GM19463 (cell line): ENCODE measurements at regions not wholly inside any gene's neighbourhood (a gene's known extent, or its start where the extent isn't known, plus 50 kb on each side); places are given as distances from the start of the nearest gene placed in this dataset.
"Not testable (repeated sequence)": the region's sequence is repeated elsewhere in the genome, so short reads cannot be mapped to it uniquely, and the experiment has no call there.

Experiments
- ATAC-seq: cut with Tn5 transposase; IDR thresholded peaks from one replicate; pipeline ENCODE4 v1.9.1; 2021; ENCODE audit warnings: mild to moderate bottlenecking, moderate library complexity; ENCODE audit not compliant: unreplicated experiment

GRCh38 chr6:141123497-141123896 is 1009.2 kb upstream of the GJE1 start:
- peak; percentile 24 for ATAC-seq

- ATAC-seq, result peak; percentile 57
Observed at GRCh38 chr6:141123049-141123448, 1009.7 kb upstream of the GJE1 start.

GRCh38 chr6:141118991-141119390 is 1013.7 kb upstream of the GJE1 start:
- ATAC-seq, result no peak

- no peak for ATAC-seq
Observed at GRCh38 chr6:141117874-141118273, 1014.9 kb upstream of the GJE1 start.

GRCh38 chr6:141110481-141110880 is 1022.2 kb upstream of the GJE1 start:
- ATAC-seq, result no peak

DNA sequence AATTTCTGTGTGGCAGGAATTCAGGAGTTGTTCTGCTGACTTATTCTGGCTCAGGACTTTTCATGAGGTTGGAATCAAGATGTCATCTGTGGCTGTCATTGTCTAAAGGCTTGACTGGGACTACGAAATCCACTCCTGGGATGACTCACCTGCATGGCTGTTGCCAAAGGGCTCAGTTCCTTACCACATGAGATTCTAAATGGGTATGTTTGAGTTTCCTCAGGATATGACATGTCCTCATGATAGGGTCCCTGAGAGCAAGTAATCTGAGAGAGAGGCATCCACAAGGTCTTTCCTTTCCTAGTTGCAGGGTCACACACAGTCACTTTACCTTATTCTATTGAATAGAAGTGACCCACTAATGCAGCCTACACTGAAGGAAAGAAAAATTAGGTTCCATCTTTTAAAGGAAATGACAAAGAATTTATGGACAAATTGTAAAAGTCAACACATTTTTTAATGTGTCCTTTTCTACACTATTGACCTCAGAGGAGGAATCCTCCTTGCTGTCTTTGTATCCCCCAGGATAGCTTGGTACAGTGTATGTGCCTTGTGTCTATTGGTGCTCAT is 1025.0 kb upstream of the GJE1 start:
- peak; percentile 62 for ATAC-seq

GRCh38 chr6:141105481-141105880 is 1027.2 kb upstream of the GJE1 start:
- ATAC-seq, result no peak

- ATAC-seq, result no peak
Observed at GRCh38 chr6:141103246-141103645, 1029.5 kb upstream of the GJE1 start.

DNA sequence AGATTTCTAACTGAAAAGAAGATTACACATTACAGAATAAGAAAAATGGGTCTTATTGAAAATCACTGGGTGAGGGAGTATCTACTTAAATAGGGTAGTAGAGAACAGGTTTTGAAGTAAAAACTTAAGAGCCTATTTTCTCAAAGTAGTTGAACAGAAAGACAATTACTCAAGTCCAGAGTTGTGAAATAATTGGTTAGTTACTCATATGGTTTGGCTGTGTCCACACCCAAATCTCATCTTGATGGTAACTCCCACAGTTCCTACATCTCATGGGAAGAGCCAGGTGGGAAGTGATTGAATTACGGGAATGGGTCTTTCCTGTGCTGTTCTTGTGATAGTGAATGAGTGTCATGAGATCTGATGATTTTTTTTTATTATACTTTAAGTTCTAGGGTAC is 1035.3 kb upstream of the GJE1 start:
- no peak for ATAC-seq

GRCh38 chr6:141095308-141095707 is 1037.4 kb upstream of the GJE1 start:
- no peak for ATAC-seq

DNA sequence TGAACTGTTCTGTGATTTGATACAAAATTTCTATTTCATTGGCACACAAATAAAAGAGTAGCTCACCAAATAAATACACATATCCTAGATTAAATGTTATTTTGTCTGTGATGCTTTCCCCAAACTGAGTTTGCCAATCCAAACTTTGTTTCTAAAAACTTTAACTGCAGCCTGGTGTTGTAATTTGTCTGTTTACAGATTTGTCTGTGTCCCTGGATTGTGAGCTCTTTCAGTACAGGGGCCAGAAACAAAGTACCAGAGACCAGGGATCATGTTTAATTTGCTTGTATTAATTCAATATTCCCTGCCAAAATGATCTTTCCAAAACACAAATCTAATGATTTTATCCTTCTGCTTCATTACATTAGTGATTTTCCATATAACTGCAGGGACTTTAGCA is 1044.6 kb upstream of the GJE1 start:
- ATAC-seq, result no peak

DNA sequence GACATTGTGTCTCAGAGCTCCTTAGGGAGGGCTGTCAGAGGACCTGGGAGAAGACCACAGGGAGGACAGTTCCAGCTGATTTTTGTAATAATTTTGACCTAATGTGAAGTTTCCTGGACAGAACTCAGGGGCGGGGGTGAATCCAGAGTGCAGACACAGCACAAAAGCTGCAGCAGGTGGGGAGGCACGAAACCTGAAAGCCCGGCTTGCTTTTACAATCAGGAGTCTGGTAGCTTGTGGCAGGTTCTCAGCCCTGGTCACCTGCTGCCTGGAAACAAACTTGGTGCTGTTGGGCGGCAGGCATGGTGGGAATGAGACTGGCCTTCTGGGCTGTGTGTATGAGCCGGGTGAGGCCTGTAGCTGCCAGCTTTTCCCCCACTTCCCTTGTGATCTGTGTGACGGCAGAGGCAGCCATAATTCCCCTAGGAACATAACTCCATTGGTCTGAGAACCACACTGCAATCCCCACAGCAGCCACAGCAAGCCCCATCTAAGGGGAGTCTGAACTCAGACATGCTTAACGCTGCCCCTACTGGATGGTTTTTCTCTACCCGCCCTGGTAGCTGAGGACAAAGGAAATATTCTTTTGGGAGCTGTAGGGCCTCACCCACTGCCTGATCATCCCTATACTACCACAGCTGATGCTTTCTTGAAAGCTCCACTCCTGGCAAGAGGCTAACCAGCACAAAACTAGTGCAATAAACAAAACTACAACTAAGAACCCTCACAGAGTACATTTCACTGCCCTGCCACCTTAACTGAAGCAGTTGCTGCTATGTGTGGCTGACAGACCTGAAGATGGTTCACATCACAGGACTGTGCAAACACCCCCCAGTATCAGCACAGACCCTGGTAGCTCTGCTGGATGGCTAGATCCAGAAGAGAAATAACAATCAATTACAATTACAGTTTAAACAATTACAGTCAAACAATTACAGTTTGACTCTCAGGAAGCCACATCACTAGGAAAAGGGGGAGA is 1055.1 kb upstream of the GJE1 start:
- peak; percentile 88 for ATAC-seq

DNA sequence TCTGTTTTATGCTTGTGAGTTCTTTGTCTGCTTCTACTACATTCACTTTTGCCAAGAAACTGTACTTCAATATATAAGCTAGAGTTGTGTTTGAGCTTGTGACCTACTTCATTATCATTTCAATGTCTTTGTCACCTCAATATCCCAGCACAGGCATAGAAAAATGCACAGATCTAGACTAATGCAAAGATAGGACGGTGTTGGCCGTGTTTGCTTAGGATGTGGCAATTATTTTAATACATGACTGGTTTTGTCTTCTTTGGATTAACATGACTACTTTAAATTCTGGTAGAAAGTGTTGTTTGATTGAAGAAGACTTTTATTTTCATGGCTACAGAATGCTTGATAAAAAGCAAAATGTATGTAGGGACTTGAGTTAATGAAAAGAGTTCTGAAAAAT is 1075.0 kb upstream of the GJE1 start:
- no peak for ATAC-seq

GRCh38 chr6:141056945-141057625 is 1075.6 kb upstream of the GJE1 start:
- ATAC-seq, result no peak

DNA sequence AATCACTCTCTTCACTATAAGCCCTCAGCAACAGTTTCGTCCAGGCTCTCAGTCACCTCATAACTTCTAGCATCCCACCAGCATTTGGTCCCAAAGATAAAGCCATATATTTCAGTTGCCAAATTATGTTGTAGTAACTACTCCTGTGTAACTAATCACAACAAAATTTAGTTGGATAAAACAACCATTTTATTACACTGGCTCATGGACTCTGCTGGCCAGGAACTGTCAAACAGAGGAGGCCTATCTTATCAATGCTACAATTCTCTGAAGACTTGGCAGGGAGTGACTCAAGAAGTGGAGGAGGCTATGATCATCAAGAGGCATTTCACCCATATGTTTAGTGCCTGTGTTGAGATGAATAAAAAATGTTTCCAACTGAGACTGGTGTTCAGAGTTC is 1082.3 kb upstream of the GJE1 start:
- ATAC-seq, result no peak

- no peak for ATAC-seq
Observed at GRCh38 chr6:141048451-141048850, 1084.3 kb upstream of the GJE1 start.

GRCh38 chr6:141046496-141046895 is 1086.2 kb upstream of the GJE1 start:
- not testable (repeated sequence) for ATAC-seq

GRCh38 chr6:141041596-141042087 is 1091.1 kb upstream of the GJE1 start:
- ATAC-seq, result no peak

GRCh38 chr6:141035312-141036200 is 1097.2 kb upstream of the GJE1 start:
- no peak for ATAC-seq

DNA sequence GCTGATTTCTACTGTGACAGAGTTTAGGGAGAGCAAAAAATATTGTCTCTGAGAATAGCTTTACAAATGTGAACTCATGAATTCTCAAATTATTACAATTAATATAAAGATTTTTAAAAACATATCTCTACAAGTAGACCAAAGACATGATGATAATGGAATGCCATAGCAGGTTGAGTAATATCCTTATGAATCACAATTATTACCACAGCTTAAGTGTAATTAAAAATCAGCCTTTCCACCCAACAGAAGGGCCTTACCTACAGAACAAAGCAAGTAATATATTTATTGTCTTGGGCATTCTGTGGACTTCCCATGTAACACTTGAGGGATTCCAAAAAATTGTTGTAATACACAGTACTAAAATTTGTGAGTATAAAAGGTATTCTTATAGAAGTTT is 1099.6 kb upstream of the GJE1 start:
- no peak for ATAC-seq

- no peak for ATAC-seq
Observed at GRCh38 chr6:141029908-141030307, 1102.8 kb upstream of the GJE1 start.
